ENCODE measurements at regions not wholly inside any gene's neighbourhood (a gene's known extent, or its start where the extent isn't known, plus 50 kb on each side); places are given as distances from the start of the nearest gene placed in this dataset.
"Not testable (repeated sequence)": the region's sequence is repeated elsewhere in the genome, so short reads cannot be mapped to it uniquely, and the experiment has no call there.

DNA sequence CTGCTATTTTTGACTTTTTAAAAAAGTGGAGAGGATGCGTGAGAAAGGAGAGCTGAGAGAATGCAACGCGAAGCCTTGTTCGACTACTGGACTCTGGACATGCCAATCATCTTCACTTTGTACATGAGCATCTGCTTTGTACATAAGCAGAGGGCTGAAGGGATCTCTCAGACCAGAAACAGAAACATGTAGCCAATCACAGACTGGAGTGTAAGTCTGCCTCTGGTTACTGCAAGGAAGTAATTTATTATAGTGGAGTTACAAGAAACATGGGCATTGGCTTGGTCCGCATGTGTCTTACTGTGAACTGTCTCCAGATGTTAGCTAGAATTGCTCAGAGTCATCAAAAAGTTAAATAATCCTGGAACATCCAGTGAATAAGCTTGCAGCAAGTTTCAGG, 190.0 kb upstream of the GRAMD2B start:
- no peak for DNase-seq

DNA sequence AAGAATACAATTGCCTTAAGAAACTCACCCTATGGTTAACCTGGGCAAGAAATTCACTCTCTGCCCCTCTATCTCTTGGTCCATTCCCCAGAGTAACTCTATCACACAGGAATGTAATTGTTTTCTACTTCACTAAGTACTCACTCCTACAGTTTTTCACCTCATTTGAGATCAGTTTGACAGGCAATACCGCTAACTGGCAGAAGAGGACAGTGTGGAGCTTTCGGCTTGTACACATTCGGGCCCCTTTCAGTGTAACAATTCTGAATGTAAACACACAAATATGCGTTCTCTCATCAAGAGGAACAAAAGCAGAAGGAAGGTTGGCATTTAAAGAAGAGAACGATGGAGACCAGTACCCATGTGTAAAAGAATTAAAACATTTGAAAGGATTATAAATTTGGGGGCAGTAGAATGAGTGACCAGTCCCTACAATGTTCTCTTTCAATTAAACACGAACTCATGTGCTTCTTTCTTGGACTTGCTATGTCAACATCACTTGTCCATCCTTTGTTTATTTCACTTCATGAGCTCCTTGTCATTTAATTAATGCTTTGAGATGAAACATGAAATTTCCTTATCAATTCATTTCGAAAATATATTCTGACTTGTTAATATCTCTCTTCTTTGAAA, 188.5 kb upstream of the GRAMD2B start:
- DNase-seq, result no peak

DNA sequence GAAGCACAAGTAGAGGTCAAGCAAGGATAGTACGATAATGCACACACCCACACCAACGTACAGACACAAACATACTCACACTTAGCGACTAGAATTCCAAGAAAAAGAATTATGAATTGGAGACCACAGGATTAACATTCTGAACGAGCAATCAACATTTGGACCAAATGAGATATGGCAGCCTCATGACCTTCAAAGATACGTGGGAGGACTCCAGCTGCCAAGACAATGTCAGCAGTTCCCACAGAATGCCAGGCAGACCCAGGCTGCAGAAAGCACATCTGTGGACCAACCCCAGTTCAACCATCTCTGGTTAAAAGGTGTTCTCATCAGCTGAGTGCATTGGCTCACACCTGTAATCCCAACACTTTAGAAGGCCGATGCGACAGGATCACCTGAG, 187.6 kb upstream of the GRAMD2B start:
- no peak for DNase-seq

DNA sequence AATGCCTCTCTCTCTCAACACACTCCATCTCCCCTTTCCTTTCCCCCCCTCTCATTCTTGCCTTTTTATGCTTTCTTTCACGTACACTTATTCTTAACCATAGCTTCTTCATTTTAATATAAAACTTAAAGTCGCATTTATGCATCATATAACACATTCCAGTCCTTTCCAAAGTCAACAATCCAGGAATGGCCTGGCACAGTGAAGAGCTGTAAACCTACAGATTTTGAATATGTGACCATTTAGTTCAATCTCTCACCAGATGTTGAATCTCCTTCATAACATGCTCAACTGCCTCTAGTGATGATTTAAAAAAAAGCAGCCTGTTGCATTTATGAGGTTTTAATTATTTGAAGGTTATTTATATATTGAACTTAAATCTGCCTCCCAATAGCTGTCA, 186.2 kb upstream of the GRAMD2B start:
- no peak for DNase-seq

DNA sequence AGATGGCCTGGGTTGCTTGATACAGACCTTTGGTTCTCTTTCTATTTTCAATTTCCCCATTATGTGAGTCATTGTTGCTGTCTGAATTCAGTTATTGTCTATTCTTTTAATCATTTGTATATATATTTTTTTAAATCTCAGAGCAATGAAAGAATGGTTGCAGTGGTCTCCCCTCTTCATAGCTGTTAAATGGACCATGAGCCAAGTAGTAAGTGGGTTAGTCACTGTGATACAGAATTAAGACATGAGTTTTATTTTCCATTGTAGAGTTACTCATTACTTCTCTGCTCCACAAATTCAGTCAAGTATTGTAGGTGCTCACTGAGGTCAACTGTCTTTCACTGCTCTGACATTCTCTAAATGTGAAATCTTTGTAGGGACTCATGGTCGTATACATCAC, 174.6 kb upstream of the GRAMD2B start:
- DNase-seq, result no peak

DNA sequence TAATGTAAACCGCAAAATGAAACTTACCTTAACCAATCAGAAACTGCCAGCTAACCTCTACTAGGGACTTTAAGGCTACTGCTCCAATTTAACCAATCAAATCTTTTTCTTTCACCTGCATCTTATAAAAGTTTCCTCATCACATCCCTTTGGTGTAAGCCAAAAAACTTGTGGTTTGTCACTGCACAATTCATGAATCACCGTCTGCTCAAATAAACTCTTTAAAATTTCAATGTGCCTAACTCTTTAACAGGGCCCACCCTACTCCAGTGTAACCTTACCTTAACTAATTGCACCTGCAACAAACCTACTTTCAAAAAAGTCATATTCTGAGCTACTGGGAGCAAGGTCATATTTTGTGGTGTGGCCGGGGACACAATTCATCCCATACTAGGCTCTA, 172.2 kb upstream of the GRAMD2B start:
- DNase-seq, result no peak

DNA sequence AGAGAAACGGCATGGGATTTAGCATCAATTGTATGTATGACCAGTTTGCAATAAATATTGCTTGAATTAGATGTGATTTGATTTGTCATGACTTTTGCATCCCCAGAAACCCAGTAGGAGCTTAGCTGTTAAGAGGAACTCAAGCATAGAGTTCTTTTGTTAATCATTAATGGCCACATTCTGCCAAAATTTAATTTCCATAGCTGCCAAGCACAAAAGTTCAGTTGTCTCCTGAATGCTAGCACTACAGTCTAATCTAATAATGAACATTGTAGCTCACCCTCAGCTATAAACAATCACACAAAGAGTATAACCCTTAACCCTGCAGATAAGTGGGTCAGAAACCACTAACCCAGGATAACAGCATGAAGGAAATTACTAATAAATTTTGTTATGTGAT, 169.8 kb upstream of the GRAMD2B start:
- no peak for DNase-seq

DNA sequence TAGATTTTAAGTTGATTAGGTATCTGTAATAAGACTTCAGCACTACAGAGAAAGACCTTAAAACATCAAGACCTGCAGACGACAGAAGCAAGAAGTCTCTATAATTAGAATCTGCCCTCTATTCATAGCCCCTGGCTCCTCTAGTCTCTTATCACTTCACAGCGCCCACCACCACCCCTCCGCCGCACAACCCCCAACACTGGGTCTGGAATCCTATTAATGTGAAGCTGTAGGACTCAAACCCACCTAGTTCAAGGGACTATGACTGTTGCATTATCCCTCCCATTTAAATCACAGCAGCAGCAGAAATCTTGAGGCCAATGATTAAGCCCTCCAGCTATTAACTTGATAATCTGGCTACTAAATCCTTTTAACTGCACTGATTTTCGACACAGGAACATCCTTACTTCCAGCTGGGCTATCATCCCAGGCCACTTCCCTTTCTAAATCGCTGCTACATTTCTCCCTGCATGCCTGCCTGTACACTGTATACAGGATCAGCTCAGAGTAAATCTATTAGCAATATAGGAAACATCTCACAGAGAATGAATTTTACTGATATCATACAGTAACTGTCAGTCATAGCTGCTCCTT, 159.5 kb upstream of the GRAMD2B start:
- DNase-seq, result no peak

DNA sequence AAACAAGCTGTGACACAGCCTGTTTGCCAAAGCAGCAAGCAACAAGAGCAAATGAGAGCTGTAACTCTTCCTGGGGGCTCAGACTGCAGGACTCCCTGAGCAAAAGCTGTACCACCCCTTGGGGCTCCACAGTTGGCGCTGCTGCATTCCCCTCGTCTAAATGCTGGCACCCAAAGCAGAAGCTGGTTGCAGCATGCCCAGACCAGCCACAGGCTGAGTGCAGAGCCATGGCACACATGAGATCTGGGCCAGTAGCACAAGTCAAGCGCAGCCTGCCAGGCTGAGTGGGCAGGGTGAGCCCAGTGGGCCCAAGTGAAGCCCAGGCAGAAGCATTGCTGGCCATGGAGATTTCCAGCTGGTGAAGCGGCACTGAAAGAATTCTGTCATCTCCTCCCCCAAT, 157.3 kb upstream of the GRAMD2B start:
- DNase-seq, result no peak

DNA sequence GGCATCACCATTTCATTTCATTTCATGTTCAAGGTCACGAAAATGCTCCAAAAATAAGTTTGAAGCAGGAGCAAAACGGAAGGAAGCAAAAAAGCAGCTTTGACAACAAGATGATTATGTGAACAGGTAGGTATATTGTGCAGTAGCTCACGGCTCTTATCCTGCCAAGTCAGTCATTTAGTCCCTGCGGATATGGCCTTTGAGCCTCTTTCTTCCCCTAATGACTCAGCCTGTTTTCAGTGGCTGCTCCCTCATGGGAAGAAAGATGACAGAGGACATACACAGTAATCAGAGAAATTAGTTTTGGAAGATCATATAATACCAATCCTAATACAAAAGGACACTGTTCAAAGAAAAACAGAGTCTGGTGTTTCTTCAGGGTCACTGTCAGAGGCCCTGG, 155.8 kb upstream of the GRAMD2B start:
- no peak for DNase-seq

DNA sequence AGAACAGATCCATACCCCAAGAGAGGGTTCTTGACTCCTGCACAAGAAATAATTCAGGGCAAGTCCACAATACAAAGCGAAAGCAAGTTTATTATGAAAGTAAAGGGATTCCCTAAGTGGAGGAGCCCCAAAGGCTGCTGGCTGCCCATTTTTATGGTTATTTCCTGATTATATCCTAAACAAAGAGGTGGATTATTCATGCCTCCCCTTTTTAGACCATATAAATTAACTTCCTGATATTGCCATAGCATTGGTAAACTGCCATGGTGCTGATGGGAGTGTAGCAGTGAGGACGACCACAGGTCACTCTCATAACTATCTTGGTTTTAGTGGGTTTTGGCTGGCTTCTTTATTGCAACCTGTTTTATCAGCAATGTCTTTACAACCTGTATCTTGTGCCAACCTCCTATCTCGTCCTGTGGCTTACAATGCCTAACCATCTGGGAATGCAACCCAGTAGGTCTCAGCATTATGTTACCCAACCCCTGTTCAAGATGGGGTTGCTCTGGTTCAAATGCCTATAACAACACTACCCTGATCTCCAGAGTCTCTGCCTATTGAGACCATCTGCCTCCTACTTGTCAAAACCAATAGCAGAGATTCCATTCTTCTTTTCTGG, 154.4 kb upstream of the GRAMD2B start:
- no peak for DNase-seq

DNA sequence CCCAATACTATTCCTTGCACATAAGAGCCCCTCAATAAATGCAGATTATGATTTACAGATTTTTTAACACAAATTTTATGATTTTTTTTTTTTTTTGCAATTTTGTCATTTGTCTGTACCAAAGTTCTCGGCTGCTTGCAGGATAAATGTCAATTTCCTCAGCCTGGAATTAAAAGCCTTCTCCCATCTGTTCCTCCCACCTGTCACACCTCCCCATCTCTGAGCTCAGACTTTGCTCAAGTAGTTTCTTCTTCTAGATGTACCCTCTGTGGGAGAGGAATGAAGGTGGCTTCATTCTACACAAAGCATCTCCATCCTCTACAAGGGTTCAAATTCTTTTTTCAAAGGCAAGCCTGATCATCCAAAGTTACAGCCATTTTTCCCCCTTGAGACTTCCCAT, 153.7 kb upstream of the GRAMD2B start:
- no peak for DNase-seq

DNA sequence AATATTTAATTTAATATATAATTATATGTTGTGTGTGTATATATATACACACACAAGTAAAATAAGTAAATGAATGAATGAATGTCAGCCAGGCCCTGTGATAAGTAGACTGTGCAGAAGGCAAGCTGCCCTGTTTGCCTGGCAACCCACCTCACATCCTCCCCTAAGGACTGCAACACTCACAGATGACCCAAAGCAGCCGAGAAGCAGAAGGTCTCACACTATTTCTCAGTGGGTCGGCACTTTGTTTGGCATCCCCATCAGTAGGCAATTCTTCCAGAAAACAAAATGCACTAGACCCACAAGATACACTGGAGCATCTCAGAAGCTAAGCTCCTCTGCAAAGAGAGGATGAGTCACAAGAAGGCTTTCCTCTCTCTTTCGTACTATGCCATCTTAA, 152.1 kb upstream of the GRAMD2B start:
- no peak for DNase-seq

DNA sequence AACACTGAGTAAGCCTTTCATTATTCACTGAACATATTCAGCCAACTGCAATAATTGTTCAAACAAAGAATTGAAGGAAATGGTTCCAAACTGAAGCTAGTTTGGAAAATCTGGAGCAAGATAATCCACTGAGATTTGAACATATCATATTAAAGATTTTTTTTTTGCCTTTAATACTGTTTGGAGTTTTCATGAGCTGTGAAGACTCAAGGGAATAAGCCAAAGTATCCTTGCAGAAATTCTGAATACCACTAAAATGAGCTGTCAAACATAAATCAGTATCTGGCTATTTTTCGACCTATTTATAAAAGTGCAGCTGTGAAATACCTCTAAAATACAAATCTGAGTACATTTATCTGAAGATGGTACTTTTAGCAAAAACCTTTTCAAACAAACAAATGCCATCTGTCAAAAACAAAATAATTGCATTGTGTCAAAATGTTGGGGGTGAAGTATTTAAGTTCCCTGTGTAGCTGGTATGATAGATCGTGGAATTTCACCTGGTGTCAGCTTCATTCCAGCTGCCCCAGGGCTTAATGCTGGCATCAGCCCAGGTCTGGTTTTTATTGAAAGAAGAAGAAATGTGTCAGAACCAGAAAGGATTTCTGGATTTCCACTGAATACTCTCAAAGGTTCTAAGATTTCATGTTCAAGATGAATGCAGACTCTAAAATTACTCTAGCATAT, 149.0 kb upstream of the GRAMD2B start:
- DNase-seq, result no peak

DNA sequence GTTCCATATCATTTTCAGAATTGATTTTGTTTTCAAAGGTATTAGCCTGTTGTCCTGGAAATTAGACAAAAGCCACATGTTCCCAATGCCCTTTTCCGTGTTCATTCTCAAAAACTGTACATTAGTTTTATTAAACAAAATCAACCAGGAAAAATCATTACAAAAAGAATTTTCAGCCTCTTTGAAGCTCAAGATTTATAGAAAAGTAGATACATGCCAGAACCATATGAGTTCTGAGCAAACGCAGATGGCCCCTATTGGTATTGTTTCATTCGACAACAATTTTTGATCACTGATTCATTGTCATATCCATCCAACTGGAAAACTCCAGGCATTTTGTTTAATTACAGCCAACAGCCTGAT, 148.5 kb upstream of the GRAMD2B start:
- no peak for DNase-seq

DNA sequence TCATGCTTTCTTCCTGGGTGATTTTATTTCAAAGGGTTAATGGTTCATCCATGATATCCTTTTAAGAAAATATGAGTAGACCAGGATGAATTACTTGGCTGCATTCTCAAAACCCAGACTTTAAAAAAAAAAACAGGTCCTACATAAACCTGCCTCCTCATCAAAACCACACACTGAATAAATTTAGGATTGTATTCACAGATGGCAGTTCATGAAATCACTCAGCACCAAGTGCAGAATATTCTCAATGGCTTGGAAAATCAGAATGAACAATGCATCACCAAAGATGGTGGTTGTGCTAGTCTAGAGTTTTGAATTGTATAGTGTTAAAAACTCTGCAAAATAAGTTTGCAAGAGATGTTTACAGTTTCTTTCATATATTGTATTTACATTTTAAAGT, 145.4 kb upstream of the GRAMD2B start:
- no peak for DNase-seq

DNA sequence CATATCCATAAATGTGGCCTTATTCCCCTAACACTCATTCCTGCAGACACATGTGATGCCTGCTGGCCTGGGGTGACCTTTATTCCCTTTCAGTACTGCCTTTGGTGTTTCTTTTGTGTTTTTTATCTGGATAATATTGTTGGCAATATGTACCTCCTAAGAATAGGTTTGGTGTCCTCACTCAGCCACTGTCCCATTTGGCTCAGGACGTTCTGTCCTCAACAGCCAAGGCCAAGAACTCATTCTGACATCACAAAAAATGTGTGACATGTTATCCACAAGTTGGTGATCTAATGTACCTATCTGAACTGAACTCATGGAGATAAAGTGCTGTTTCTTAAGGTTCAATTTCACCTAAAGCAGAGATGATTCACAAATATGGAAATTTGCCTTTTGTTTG, 142.9 kb upstream of the GRAMD2B start:
- DNase-seq, result no peak

DNA sequence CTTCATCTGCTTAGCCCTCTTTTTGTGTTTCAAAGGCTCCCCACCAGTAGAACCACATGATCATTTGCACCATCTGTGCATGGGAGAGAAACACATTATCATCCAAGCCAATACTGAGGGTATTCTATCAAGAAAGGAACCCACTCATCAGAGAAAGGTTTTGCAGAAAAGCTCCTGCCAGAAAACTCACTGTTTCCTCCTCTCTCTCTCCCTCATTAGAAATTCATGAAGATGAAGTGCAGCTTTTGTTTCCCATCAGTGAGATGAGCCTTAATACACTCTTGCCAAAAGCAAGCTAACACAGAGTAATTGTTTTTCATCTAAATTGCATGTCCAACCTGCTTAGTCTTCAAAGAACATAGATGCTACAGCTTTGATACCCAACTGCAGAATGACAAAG, 142.4 kb upstream of the GRAMD2B start:
- DNase-seq, result no peak

DNA sequence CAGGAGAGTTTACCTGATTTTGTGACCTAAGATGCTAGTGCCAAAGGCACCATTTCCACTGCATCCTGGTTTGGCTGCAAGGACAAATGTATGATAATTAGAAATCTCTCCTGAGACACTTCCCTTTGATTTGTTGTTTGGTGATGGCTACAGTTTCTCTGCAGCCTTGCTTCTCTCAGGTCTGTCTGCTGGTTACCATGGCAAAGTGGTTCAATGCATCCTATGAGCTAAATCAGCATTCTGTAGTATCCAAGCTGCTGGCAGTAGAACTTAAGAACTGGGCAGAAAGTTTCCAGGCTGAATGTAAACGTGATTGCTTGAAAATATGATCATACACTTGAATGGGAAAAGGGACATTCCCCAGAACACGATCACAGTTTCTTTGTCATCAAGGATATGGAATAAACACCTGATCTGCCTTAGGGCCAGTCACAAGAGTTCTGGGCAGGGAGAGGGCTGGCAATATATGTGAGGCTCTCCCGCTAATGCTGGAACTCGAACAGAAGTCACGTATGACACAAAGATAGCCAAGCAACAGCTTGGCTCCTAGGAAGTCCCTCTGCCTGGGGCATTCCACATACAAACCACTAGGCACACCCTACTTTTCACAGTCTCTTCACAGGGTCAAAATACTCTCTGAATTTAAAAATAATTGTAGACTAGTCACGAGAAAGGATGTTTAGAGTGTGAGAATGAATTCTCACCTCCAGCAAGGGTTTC, 138.1 kb upstream of the GRAMD2B start:
- no peak for DNase-seq

DNA sequence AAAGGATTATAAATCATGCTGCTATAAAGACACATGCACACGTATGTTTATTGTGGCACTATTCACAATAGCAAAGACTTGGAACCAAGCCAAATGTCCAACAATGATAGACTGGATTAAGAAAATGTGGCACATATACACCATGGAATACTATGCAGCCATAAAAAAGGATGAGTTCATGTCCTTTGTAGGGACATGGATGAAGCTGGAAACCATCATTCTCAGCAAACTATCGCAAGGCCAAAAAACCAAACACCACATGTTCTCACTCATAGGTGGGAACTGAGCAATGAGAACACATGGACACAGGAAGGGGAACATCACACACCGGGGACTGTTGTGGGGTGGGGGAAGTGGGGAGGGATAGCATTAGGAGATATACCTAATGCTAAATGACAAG, 127.1 kb upstream of the GRAMD2B start:
- not testable (repeated sequence) for DNase-seq

DNA sequence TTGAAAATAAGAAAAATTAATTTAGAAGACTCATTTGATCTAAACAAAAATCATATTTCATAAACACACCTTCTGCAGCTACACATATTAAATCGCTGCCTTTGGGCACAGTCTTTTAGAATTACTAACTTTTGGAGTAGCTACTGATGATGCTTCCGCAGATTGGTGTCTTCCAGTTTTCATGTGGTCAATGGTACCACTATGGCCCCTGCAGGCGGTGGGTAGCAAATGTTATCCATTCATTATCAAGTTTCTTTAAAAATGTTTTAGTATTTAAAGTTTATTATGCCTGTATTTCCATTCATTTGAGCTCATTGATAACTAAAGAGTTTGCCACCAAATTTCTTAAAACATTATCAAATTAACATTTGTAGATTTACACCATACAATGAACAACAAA, 122.9 kb upstream of the GRAMD2B start:
- no peak for DNase-seq

DNA sequence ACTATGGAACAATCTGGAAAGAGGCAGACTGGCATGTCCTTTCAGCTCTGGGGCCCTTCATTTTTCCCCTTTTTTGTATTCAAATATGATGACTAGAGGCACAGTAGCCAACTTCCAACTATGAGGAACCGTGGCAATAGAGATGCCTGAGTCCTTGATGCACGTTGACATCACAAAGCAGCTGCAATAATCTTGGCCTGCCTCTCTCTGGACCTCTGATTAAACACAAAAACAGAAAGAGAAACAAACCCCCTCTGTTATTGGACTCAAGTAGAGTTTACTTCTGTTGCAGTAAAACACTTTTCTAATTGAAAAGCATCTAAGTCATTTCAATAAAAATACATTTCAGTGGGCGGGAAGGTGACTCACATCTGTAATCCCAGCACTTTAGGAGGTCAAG, 122.2 kb upstream of the GRAMD2B start:
- DNase-seq, result no peak

DNA sequence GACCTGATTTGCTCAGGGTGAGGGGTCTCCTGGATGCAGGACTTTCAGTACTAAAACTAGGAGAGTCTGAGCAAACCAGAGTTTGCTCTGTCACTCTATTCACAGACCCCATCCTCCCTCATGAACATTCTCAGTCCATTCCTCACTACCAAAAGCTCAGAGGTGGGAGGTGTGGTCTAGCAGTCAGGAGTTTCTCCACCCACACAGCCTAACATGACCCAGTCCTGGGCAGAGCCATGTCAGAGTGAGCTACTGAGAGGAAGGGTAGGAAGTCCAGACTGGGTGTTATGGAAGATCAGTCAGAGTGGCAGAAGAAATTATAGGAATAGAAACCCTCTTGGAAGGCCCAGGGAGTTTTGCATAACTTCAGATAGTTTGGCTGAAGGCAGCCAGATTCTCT, 113.3 kb upstream of the GRAMD2B start:
- no peak for DNase-seq

DNA sequence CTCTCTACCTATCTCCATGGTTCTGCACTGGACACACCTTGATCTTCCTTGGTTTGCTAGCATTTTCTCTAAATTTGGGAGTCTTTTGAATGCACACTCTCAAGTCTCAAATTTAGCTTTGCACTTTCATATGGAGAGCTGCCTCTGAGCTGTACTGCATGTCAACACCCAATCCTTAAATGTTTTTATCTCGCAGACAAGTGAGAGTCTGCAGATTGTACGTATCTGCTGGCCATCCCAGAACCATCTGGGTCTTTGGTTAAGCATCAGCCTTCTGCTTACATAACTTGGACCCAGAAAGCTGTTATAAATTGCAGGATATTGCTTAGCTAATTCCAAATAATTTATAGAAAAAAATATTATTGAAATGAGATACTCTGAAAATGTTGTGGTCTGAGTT, 111.4 kb upstream of the GRAMD2B start:
- no peak for DNase-seq
